PFSK-1 (cell line): ENCODE measurements at regions not wholly inside any gene's neighbourhood (a gene's known extent, or its start where the extent isn't known, plus 50 kb on each side); places are given as distances from the start of the nearest gene placed in this dataset.

Experiments used
- FOXP2 ChIP-seq: optimal IDR thresholded peaks from 2 replicates; pipeline ENCODE3; 2011; ENCODE audit warnings: borderline replicate concordance, control low read depth, inconsistent platforms; ENCODE audit not compliant: insufficient read depth; ENCODE audit errors: extremely low read length, extremely low read depth
- POLR2AphosphoS5 ChIP-seq: IDR thresholded peaks from 2 replicates; pipeline ENCODE4 v1.6.1; 2012; ENCODE audit warnings: low read depth, mild to moderate bottlenecking, control low read depth, low read length, moderate library complexity
- REST ChIP-seq, 2 experiments: IDR thresholded peaks; 2 replicates each; pipeline versions ENCODE4 v1.6.1 to v1.8.0; 2011 to 2012; ENCODE audit warnings: low read depth in 2 of 2, low read length in 2 of 2, control low read depth in 1 of 2, inconsistent platforms in 1 of 2, mild to moderate bottlenecking in 1 of 2, moderate library complexity in 1 of 2; ENCODE audit not compliant: insufficient read depth in 1 of 2
- SIN3A ChIP-seq: IDR thresholded peaks from 2 replicates; pipeline ENCODE4 v1.6.1; 2012; ENCODE audit warnings: mild to moderate bottlenecking, low read length, moderate library complexity, borderline replicate concordance; ENCODE audit not compliant: insufficient read depth
- TAF1 ChIP-seq: IDR thresholded peaks from 2 replicates; pipeline ENCODE4 v1.6.1; 2012; ENCODE audit warnings: low read length, control low read depth, borderline replicate concordance; ENCODE audit not compliant: insufficient read depth

- TF ChIP-seq FOXP2 (no peak), REST (IDR thresholded peaks at IDR 0.05; ENCODE audit: insufficient read depth in 1 of 2, low read depth in 2 of 2, low read length in 2 of 2) (no peak), POLR2AphosphoS5 (no peak), TAF1 (no peak), SIN3A (no peak)
Measured at GRCh38 chrX:40423299-40423698, 157.5 kb upstream of the ATP6AP2 start.

DNA sequence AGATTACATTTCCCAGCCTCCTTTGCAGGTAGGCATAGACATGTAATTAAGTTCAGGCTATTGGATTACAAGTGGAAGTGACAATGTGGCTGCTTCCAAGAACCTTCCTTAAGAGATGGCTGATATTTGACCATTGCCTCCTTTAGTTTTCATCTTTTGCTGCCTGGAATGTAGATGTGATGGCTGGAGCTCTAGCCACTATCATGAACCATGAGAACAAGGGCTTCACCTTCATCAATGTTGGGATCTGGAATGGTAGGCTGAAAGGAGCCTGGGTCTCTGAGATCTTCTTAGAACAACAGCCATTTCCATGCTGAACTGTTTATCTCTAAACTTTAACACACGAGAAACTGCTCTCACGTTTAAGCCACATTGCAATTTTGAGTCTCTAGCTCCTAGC, 158.7 kb upstream of the ATP6AP2 start:
- TF ChIP-seq SIN3A (no peak), TAF1 (no peak), FOXP2 (no peak), REST (IDR thresholded peaks at IDR 0.05; ENCODE audit: insufficient read depth in 1 of 2, low read depth in 2 of 2, low read length in 2 of 2) (no peak), POLR2AphosphoS5 (no peak)

DNA sequence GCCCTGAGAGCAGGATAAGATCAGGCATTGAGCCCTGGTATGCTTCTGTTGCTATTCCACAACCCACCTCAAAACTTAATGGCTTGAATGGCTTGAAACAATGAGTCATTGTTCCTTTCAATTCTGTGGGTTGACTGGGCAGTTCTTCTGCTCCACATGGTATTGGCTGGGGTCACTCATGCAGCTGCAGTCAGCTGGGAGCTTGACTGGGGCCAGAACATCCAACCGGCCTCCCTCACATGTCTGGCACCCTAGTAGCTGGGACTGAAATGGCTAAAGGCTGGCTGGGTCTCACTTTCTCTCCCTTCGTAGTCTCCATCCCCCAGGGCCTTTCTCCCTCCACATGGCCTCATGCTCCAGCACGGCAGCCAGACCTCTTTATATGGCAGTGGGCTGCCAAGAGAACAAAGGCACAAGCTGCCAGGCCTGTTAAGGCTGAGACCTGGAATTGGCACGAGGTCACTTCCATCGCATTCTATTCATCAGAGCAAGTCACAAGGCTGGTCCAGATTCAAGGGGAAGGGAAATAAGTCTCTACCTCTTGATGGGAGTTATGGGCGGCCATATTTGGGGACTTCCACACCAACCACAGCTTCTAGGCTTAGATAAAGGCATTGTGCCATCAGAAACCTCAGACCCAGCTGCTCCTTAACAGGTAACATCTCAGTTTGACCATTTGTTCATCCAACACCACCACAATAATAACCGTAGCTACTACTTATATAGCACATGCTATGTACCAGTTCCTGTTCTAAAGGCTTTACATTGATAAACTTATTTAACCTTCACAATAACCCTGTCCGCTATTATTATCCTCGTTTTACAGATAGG, 159.7 kb upstream of the ATP6AP2 start:
- TF ChIP-seq SIN3A = no peak
- TF ChIP-seq POLR2AphosphoS5 = no peak
- TF ChIP-seq TAF1 = no peak
- no peak for TF ChIP-seq FOXP2
- no peak for TF ChIP-seq REST (IDR thresholded peaks at IDR 0.05; ENCODE audit: insufficient read depth in 1 of 2, low read depth in 2 of 2, low read length in 2 of 2)

- TF ChIP-seq TAF1 (no peak), POLR2AphosphoS5 (no peak), FOXP2 (no peak), REST (IDR thresholded peaks at IDR 0.05; ENCODE audit: insufficient read depth in 1 of 2, low read depth in 2 of 2, low read length in 2 of 2) (no peak), SIN3A (no peak)
Measured at GRCh38 chrX:40418813-40419195, 162.0 kb upstream of the ATP6AP2 start.

GRCh38 chrX:40418146-40418812, 162.5 kb upstream of the ATP6AP2 start:
- TF ChIP-seq REST (IDR thresholded peaks at IDR 0.05; ENCODE audit: insufficient read depth in 1 of 2, low read depth in 2 of 2, low read length in 2 of 2) (no peak), FOXP2 (no peak), TAF1 (no peak), SIN3A (no peak), POLR2AphosphoS5 (no peak)
